Activated effector memory CD4-positive, alpha-beta T cell treated with anti-CD3 and anti-CD28 coated beads, Interleukin-2, amount 50 U/mL, for 16 hours (primary cell): ENCODE measurements at regions not wholly inside any gene's neighbourhood (a gene's known extent, or its start where the extent isn't known, plus 50 kb on each side); places are given as distances from the start of the nearest gene placed in this dataset.

ENCODE experiments used
- DNase-seq: peaks from one replicate; pipeline ENCODE4 v3.0.0-alpha.2; 2020

- DNase-seq, result peak; percentile 24
Measured at GRCh38 chr7:155181768-155182167, 111.6 kb downstream of the HTR5A start.

- DNase-seq, result peak; percentile 14
Measured at GRCh38 chr7:155182406-155182970, 112.4 kb downstream of the HTR5A start.

GRCh38 chr7:155183655-155184054, 113.5 kb downstream of the HTR5A start:
- DNase-seq, result no peak

GRCh38 chr7:155184923-155185322, 112.8 kb upstream of the INSIG1 start:
- DNase-seq, result no peak

- DNase-seq, result no peak
Measured at GRCh38 chr7:155187061-155187785, 110.5 kb upstream of the INSIG1 start.

- DNase-seq, result no peak
Measured at GRCh38 chr7:155188357-155188756, 109.3 kb upstream of the INSIG1 start.

GRCh38 chr7:155188821-155189581, 108.7 kb upstream of the INSIG1 start:
- peak; percentile 30 for DNase-seq

GRCh38 chr7:155189590-155189989, 108.1 kb upstream of the INSIG1 start:
- peak; percentile 36 for DNase-seq

- peak; percentile 90 for DNase-seq
Measured at GRCh38 chr7:155190688-155191087, 107.0 kb upstream of the INSIG1 start.

GRCh38 chr7:155191137-155191536, 106.5 kb upstream of the INSIG1 start:
- DNase-seq, result peak; percentile 61

GRCh38 chr7:155191901-155192478, 105.7 kb upstream of the INSIG1 start:
- peak; percentile 0 for DNase-seq

GRCh38 chr7:155192961-155193640, 104.6 kb upstream of the INSIG1 start:
- peak; percentile 57 for DNase-seq

GRCh38 chr7:155193716-155194115, 104.0 kb upstream of the INSIG1 start:
- peak; percentile 63 for DNase-seq

GRCh38 chr7:155194382-155195140, 103.1 kb upstream of the INSIG1 start:
- peak; percentile 57 for DNase-seq

- DNase-seq, result no peak
Measured at GRCh38 chr7:155195939-155196523, 101.6 kb upstream of the INSIG1 start.

- DNase-seq, result no peak
Measured at GRCh38 chr7:155198196-155198892, 99.3 kb upstream of the INSIG1 start.

- peak; percentile 84 for DNase-seq
Measured at GRCh38 chr7:155198901-155199845, 98.5 kb upstream of the INSIG1 start.

- DNase-seq, result no peak
Measured at GRCh38 chr7:155201325-155202087, 96.2 kb upstream of the INSIG1 start.
